ENCODE measurements at regions not wholly inside any gene's neighbourhood (a gene's known extent, or its start where the extent isn't known, plus 50 kb on each side); places are given as distances from the start of the nearest gene placed in this dataset.

DNA sequence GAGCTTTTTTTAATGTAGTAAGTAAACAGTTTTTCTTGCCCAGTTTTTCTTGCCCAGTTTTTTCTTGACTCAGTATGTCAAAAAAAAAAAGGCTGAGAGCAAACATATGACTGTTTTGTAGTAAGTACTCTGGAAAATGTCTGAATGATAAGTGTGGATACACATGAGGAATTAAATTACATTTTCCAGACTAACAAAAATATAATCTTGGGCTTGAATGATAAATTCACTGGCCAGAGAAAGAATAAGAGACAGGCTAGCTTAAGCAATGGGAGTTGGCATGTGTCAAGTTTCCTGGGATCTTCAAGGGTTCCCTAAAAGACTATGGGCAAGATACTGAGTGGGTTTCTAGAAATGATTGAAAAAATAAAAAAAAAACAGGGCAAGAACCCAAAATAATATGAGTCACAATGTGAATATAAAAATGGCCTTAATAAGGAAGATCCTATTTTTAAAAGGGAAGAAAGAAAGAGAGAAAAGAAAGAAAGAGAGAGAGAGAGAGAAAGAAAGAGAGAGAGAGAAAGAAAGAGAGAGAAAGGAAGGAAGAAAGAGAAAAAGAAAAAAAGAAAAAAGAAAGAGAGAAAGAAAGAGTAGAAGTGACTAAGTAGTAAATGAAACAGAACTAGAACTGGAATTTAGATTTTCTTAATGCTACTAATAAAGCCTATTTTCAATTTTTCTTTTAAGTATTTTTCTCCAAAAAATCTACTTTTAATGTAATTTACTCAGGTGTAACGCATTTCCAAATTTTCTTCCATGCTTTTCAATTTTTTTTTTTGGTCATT is 60.2 kb downstream of the TFPI2 start:
- Histone ChIP-seq H3K4me3 (ENCODE audit: insufficient read depth, low read depth, low read length) (no peak overlapping the region), H3K4me2 (ENCODE audit: low read depth, low read length) (no peak overlapping the region), H2BK5ac (ENCODE audit: low read depth, low read length, poor library complexity, severe bottlenecking) (no peak overlapping the region), H3K9me3 (ENCODE audit: control insufficient read depth, insufficient read depth, low read length) (no peaks in the 10 kb centered on the region), H3K9me1 (ENCODE audit: insufficient read depth, low read length) (no peaks in the 10 kb centered on the region), H3K14ac (replicated peaks; ENCODE audit: low read depth, low read length) (no peak overlapping the region), H2BK20ac (ENCODE audit: low read depth, low read length) (no peak overlapping the region), H2AFZ (replicated peaks; ENCODE audit: low read length, poor library complexity) (no peak overlapping the region), H2BK15ac (ENCODE audit: low read depth, low read length) (no peak overlapping the region), H3K79me1 (ENCODE audit: low read depth in 1 of 2, low read length in 2 of 2) (no peaks in the 10 kb centered on the region), H2AK9ac (replicated peaks; ENCODE audit: low read depth, low read length, poor library complexity) (no peak overlapping the region), H2AK5ac (ENCODE audit: low read depth, low read length) (no peak overlapping the region), H2BK120ac (ENCODE audit: low read depth, low read length) (no peak overlapping the region), H4K8ac (ENCODE audit: low read depth in 2 of 2, low read length in 2 of 2) (no peak overlapping the region), H4K20me1 (ENCODE audit: insufficient read depth, low read length) (no peaks in the 10 kb centered on the region), H3K4ac (ENCODE audit: low read depth, low read length) (no peak overlapping the region), H4K5ac (ENCODE audit: low read depth, low read length) (no peak overlapping the region), H3K27me3 (ENCODE audit: control insufficient read depth, insufficient read depth, low read length) (peaks cover 5% of the 10 kb centered on the region; the same call in 1 of the 2 replicates), H4K91ac (ENCODE audit: insufficient read depth, low read depth, low read length) (no peak overlapping the region), H3K27ac (ENCODE audit: insufficient read depth, low read length) (no peak overlapping the region), H3K9ac (ENCODE audit: low read depth, low read length) (no peak overlapping the region), H3K4me1 (ENCODE audit: control insufficient read depth, insufficient read depth, low read length) (no peaks in the 10 kb centered on the region), H3K36me3 (ENCODE audit: control insufficient read depth, insufficient read depth, low read length) (no peaks in the 10 kb centered on the region), H3K23ac (ENCODE audit: low read depth, low read length) (no peak overlapping the region), H3K56ac (ENCODE audit: extremely low read depth, insufficient read depth, low read length) (no peak overlapping the region), H3K18ac (ENCODE audit: low read depth, low read length) (no peak overlapping the region)
- dilution Hi-C loops (cut with HindIII; ENCODE audit: low sequenced_read_pairs, unreplicated experiment) (no loop called here), intact Hi-C loops (cut with micrococcal nuclease) (no loop called here), in situ Hi-C loops (cut with MboI; ENCODE audit: low sequenced_read_pairs) (no loop called here)
- DNase-seq (no peak), ATAC-seq (ENCODE audit: low read depth) (no peak)
- BruUV-seq (replicated peaks) = no TSS peak
- ChIA-PET POLR2A (ENCODE audit: unreplicated experiment) (no interaction called here), CTCF (no interaction called here)
- WGBS, 2 experiments (ENCODE audit: extremely low coverage in 2 of 2, insufficient read length in 1 of 2) = no CpG with 5 or more reads among the region's 1 CpG
- TF ChIP-seq CEBPB (IDR thresholded peaks at IDR 0.05; ENCODE audit: low read depth, low read length) = no peak
- TF ChIP-seq MAFK (IDR thresholded peaks at IDR 0.05; ENCODE audit: low read depth, low read length) = no peak
- no peak for TF ChIP-seq POLR2A (IDR thresholded peaks at IDR 0.05; ENCODE audit: low read depth, low read length)
- TF ChIP-seq RAD21 (IDR thresholded peaks at IDR 0.05; ENCODE audit: low read length) = no peak

Measured in IMR-90 (cell line).